ENCODE measurements at regions not wholly inside any gene's neighbourhood (a gene's known extent, or its start where the extent isn't known, plus 50 kb on each side); places are given as distances from the start of the nearest gene placed in this dataset.

GRCh38 chr6:66265737-66266136, 558.7 kb upstream of the EYS start:
- H3K9me3 ChIP-seq (replicated peaks; ENCODE audit: control insufficient read depth, insufficient read depth, low read length) = no peaks in the 10 kb centered on the region
- H3K4me3 ChIP-seq = no peak overlapping the region
- H3K36me3 ChIP-seq (ENCODE audit: control insufficient read depth in 2 of 2, insufficient read depth in 2 of 2, low read length in 1 of 2) = no peaks in the 10 kb centered on the region
- RAD21 ChIA-PET (ENCODE audit: unreplicated experiment) = no interaction called here
- H4K20me1 ChIP-seq (ENCODE audit: control insufficient read depth, insufficient read depth) = no peaks in the 10 kb centered on the region
- no peak for ATAC-seq
- no peak for FAIRE-seq
- CTCF ChIA-PET = no interaction called here
- H2AFZ ChIP-seq (ENCODE audit: control insufficient read depth, low read depth, low read length) = no peak overlapping the region
- BruUV-seq (replicated peaks) = no TSS peak
- whole genome bisulfite sequencing (ENCODE audit: insufficient coverage, insufficient replicate concordance, low lambda C conversion rate, missing lambda C conversion rate) = 0% methylated on average over 1 of the region's 1 CpG
- H3K4me1 ChIP-seq (ENCODE audit: control insufficient read depth, insufficient read depth, low read length) = no peaks in the 10 kb centered on the region
- POLR2A ChIA-PET = no interaction called here
- intact Hi-C loops (cut with micrococcal nuclease; ENCODE audit: unreplicated experiment) (no loop called here), in situ Hi-C loops (cut with MboI) (no loop called here)
- DNase-seq (ENCODE audit: low read depth, low spot score) = no peak
- no peak overlapping the region for H3K27ac ChIP-seq (ENCODE audit: control insufficient read depth, insufficient read depth)
- no peaks in the 10 kb centered on the region for H3K79me2 ChIP-seq (ENCODE audit: control insufficient read depth, insufficient read depth, low read length)
- no peaks in the 10 kb centered on the region for H3K27me3 ChIP-seq (replicated peaks in 1 of 2; ENCODE audit: control insufficient read depth in 2 of 2, insufficient read depth in 2 of 2, low read length in 1 of 2)
- no peak overlapping the region for H3K4me2 ChIP-seq (ENCODE audit: control insufficient read depth, insufficient read depth)
- H3K9ac ChIP-seq (ENCODE audit: control insufficient read depth, insufficient read depth, low read length) = no peak overlapping the region
- SMC1A ChIA-PET (ENCODE audit: uncharacterized antibody, unreplicated experiment) = no interaction called here
- TF ChIP-seq NR2C2 (IDR thresholded peaks at IDR 0.05; ENCODE audit: borderline replicate concordance, control insufficient read depth, insufficient read length, low read depth) = no peak
- no peak for TF ChIP-seq POLR2AphosphoS2 (IDR thresholded peaks at IDR 0.05; ENCODE audit: low read depth, low read length)
- TF ChIP-seq STAT1 (conservative IDR thresholded peaks at IDR 0.05) = no peak
- TF ChIP-seq NFYA (IDR thresholded peaks at IDR 0.05; ENCODE audit: borderline replicate concordance, low read depth, low read length) = no peak
- no peak for TF ChIP-seq HCFC1 (IDR thresholded peaks at IDR 0.05; ENCODE audit: low read length)
- no peak for TF ChIP-seq TCF12 (IDR thresholded peaks at IDR 0.05; ENCODE audit: low read depth, low read length)
- no peak for TF ChIP-seq USF2 (IDR thresholded peaks at IDR 0.05; ENCODE audit: borderline replicate concordance, low read depth, low read length)
- TF ChIP-seq E4F1 (IDR thresholded peaks at IDR 0.05; ENCODE audit: borderline replicate concordance, partially characterized antibody) = no peak
- no peak for TF ChIP-seq ZBTB33 (IDR thresholded peaks at IDR 0.05)
- no peak for TF ChIP-seq ZBED1 (IDR thresholded peaks at IDR 0.05; ENCODE audit: borderline replicate concordance)
- TF ChIP-seq ASH2L (IDR thresholded peaks at IDR 0.05; ENCODE audit: borderline replicate concordance, low read depth) = no peak
- no peak for TF ChIP-seq MEF2A (IDR thresholded peaks at IDR 0.05; ENCODE audit: insufficient read depth, low read depth, low read length)
- TF ChIP-seq MTA2 (IDR thresholded peaks at IDR 0.05; ENCODE audit: low read depth) = no peak
- TF ChIP-seq SPI1 (IDR thresholded peaks at IDR 0.05; ENCODE audit: borderline replicate concordance, insufficient read depth, low read depth, low read length) = no peak
- no peak for TF ChIP-seq GATAD2B (conservative IDR thresholded peaks at IDR 0.05; ENCODE audit: low read depth)
- TF ChIP-seq CREM (IDR thresholded peaks at IDR 0.05; ENCODE audit: low read depth) = no peak
